Astrocyte (in vitro differentiated cells and primary cell): ENCODE measurements at regions not wholly inside any gene's neighbourhood (a gene's known extent, or its start where the extent isn't known, plus 50 kb on each side); places are given as distances from the start of the nearest gene placed in this dataset.

ENCODE experiments used
- DNase-seq: peaks from one replicate; pipeline ENCODE4 v3.0.0-alpha.2; 2010; ENCODE audit warnings: low read depth
- FAIRE-seq: peaks from 2 replicates; lab custom pipeline; 2011; peaks lifted over from hg19 to GRCh38; lab: Jason Lieb, UNC
- H2AFZ ChIP-seq: 2 replicates; pipeline ENCODE4 v1.6.0; 2012; ENCODE audit warnings: low read depth, low read length, inconsistent platforms
- H3K27ac ChIP-seq: 2 replicates; pipeline ENCODE4 v1.5.1; 2011; ENCODE audit warnings: low read depth, low read length, inconsistent platforms
- H3K27me3 ChIP-seq: 2 replicates; pipeline ENCODE4 v1.6.0; 2011; ENCODE audit warnings: low read length, inconsistent platforms; ENCODE audit not compliant: insufficient read depth
- H3K36me3 ChIP-seq: 2 replicates; pipeline ENCODE4 v1.5.1; 2011; ENCODE audit warnings: low read length, inconsistent platforms; ENCODE audit not compliant: insufficient read depth
- H3K4me1 ChIP-seq: 2 replicates; pipeline ENCODE4 v1.5.1; 2011; ENCODE audit warnings: low read length, inconsistent platforms; ENCODE audit not compliant: insufficient read depth
- H3K4me2 ChIP-seq: 2 replicates; pipeline ENCODE4 v1.6.0; 2012; ENCODE audit warnings: low read length, inconsistent platforms
- H3K4me3 ChIP-seq: 2 replicates; pipeline ENCODE4 v1.5.1; 2011; ENCODE audit warnings: low read depth, mild to moderate bottlenecking, low read length, inconsistent platforms; ENCODE audit not compliant: insufficient read depth
- H3K79me2 ChIP-seq: 2 replicates; pipeline ENCODE4 v1.6.0; 2012; ENCODE audit warnings: mild to moderate bottlenecking, low read length, inconsistent platforms; ENCODE audit not compliant: insufficient read depth
- H3K9ac ChIP-seq: 2 replicates; pipeline ENCODE4 v1.6.0; 2012; ENCODE audit warnings: mild to moderate bottlenecking, low read length, inconsistent platforms
- H3K9me3 ChIP-seq: 2 replicates; pipeline ENCODE4 v1.5.1; 2012; ENCODE audit warnings: low read depth, mild to moderate bottlenecking, low read length, inconsistent platforms; ENCODE audit not compliant: insufficient read depth
- H4K20me1 ChIP-seq: 2 replicates; pipeline ENCODE4 v1.6.0; 2012; ENCODE audit warnings: low read length, inconsistent platforms; ENCODE audit not compliant: insufficient read depth
- H3K27ac Mint-ChIP-seq: one replicate; pipeline ENCODE4 v1.8.0; 2021; ENCODE audit warnings: mild to moderate bottlenecking, mixed read lengths; ENCODE audit not compliant: unreplicated experiment
- H3K27me3 Mint-ChIP-seq: one replicate; pipeline ENCODE4 v1.8.0; 2021; ENCODE audit warnings: low read depth, mixed read lengths; ENCODE audit not compliant: unreplicated experiment
- H3K36me3 Mint-ChIP-seq: one replicate; pipeline ENCODE4 v1.8.0; 2021; ENCODE audit warnings: low read depth, mixed read lengths; ENCODE audit not compliant: unreplicated experiment
- H3K4me1 Mint-ChIP-seq: one replicate; pipeline ENCODE4 v1.8.0; 2021; ENCODE audit warnings: low read depth, mixed read lengths; ENCODE audit not compliant: unreplicated experiment
- H3K4me3 Mint-ChIP-seq: one replicate; pipeline ENCODE4 v1.8.0; 2021; ENCODE audit warnings: mild to moderate bottlenecking, moderate library complexity, mixed read lengths; ENCODE audit not compliant: unreplicated experiment
- H3K9me3 Mint-ChIP-seq: one replicate; pipeline ENCODE4 v1.8.0; 2021; ENCODE audit warnings: mild to moderate bottlenecking, mixed read lengths; ENCODE audit not compliant: unreplicated experiment
- EZH2 ChIP-seq: IDR thresholded peaks from 2 replicates; pipeline ENCODE4 v1.6.1; 2012; ENCODE audit warnings: mild to moderate bottlenecking, low read length, inconsistent platforms; ENCODE audit not compliant: insufficient read depth
- TF ChIP-seq, protein P1 (sequence below): IDR thresholded peaks from 2 replicates; pipeline ENCODE4 v1.5.1; 2011; ENCODE audit warnings: low read depth, mild to moderate bottlenecking, inconsistent platforms, low read length, moderate library complexity; ENCODE audit not compliant: insufficient read depth

DNA sequence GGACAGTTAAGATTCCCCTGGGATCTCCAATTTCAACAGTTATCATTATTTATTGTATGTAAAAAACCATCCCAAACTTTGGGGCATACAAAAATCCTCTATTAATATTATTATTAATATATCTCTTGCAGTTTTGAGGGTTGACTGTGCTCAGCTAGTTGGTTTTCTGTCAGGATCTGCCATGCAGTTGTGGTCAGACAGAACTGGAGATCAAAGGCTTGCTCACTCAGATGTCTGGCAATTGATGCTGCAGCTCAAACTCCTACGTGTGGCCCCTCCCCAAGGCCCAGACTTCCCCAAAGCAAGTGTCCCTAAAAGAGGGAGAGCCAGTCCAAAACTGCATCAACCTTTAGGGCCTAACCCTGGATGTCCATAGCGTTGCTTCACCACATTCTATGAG, 204.7 kb downstream of the TTC32 start:
- Histone ChIP-seq H3K4me3 (no peak overlapping the region), H4K20me1 (no peaks in the 10 kb centered on the region), H3K4me2 (no peak overlapping the region), H3K36me3 (no peaks in the 10 kb centered on the region), H3K9me3 (peaks cover 5% of the 10 kb centered on the region), H3K27ac (no peak overlapping the region), H3K79me2 (no peaks in the 10 kb centered on the region), H2AFZ (no peak overlapping the region), H3K27me3 (no peaks in the 10 kb centered on the region), H3K4me1 (no peaks in the 10 kb centered on the region), H3K9ac (no peak overlapping the region)
- peaks cover 8% of the 10 kb centered on the region for H3K9me3 Mint-ChIP-seq
- H3K36me3 Mint-ChIP-seq, result peaks cover 2% of the 10 kb centered on the region
- peaks cover 32% of the 10 kb centered on the region for H3K27me3 Mint-ChIP-seq
- FAIRE-seq (no peak), DNase-seq (no peak)
- no peak overlapping the region for H3K27ac Mint-ChIP-seq
- H3K4me3 Mint-ChIP-seq, result no peak overlapping the region
- peaks cover 1% of the 10 kb centered on the region for H3K4me1 Mint-ChIP-seq
- no peak for TF ChIP-seq EZH2
- TF ChIP-seq, protein P1, sequence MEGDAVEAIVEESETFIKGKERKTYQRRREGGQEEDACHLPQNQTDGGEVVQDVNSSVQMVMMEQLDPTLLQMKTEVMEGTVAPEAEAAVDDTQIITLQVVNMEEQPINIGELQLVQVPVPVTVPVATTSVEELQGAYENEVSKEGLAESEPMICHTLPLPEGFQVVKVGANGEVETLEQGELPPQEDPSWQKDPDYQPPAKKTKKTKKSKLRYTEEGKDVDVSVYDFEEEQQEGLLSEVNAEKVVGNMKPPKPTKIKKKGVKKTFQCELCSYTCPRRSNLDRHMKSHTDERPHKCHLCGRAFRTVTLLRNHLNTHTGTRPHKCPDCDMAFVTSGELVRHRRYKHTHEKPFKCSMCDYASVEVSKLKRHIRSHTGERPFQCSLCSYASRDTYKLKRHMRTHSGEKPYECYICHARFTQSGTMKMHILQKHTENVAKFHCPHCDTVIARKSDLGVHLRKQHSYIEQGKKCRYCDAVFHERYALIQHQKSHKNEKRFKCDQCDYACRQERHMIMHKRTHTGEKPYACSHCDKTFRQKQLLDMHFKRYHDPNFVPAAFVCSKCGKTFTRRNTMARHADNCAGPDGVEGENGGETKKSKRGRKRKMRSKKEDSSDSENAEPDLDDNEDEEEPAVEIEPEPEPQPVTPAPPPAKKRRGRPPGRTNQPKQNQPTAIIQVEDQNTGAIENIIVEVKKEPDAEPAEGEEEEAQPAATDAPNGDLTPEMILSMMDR, result no peak

GRCh38 chr2:19695706-19696105, 206.1 kb downstream of the TTC32 start:
- Mint-ChIP-seq H3K27me3 (peaks cover 44% of the 10 kb centered on the region), H3K4me3 (no peak overlapping the region), H3K9me3 (peaks cover 8% of the 10 kb centered on the region), H3K36me3 (peaks cover 2% of the 10 kb centered on the region), H3K4me1 (peaks cover 1% of the 10 kb centered on the region), H3K27ac (no peak overlapping the region)
- DNase-seq (no peak), FAIRE-seq (no peak)
- TF ChIP-seq, protein P1, result no peak
- TF ChIP-seq EZH2, result no peak
- Histone ChIP-seq H3K9me3 (peaks cover 5% of the 10 kb centered on the region), H3K79me2 (no peaks in the 10 kb centered on the region), H3K27ac (no peak overlapping the region), H4K20me1 (no peaks in the 10 kb centered on the region), H3K4me2 (no peak overlapping the region), H3K4me1 (no peaks in the 10 kb centered on the region), H3K27me3 (no peaks in the 10 kb centered on the region), H3K4me3 (no peak overlapping the region), H3K36me3 (no peaks in the 10 kb centered on the region), H2AFZ (no peak overlapping the region), H3K9ac (no peak overlapping the region)

DNA sequence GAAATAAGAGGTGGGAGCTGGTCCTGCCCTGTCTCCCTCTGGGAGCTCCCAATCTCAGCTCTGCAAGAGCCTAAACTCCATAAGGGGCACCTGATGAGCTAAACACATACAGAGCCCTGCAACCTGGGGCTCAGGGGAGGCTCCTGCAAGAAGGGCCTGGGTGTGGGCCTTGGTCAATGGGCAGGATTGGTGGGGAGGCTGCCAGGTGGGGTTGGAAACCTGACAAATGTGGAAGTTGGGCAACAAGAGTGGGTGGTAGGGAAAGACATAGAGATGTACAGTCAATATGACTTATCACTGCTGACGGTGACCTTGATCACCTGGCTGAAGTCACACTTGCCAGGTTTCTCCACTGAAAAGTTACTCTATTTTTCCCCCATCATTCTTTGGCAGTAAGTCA, 209.9 kb downstream of the TTC32 start:
- H4K20me1 ChIP-seq, result no peaks in the 10 kb centered on the region
- no peak overlapping the region for H3K4me2 ChIP-seq
- no peaks in the 10 kb centered on the region for H3K9me3 ChIP-seq
- no peak overlapping the region for H3K4me3 ChIP-seq
- no peaks in the 10 kb centered on the region for H3K79me2 ChIP-seq
- H3K27ac Mint-ChIP-seq, result no peak overlapping the region
- no peaks in the 10 kb centered on the region for H3K36me3 ChIP-seq
- peaks cover 2% of the 10 kb centered on the region for H3K36me3 Mint-ChIP-seq
- FAIRE-seq, result no peak
- H3K27ac ChIP-seq, result no peak overlapping the region
- TF ChIP-seq, protein P1, result no peak
- no peak for TF ChIP-seq EZH2
- peaks cover 26% of the 10 kb centered on the region for H3K27me3 Mint-ChIP-seq
- no peaks in the 10 kb centered on the region for H3K4me1 ChIP-seq
- no peak overlapping the region for H2AFZ ChIP-seq
- H3K9ac ChIP-seq, result no peak overlapping the region
- no peak overlapping the region for H3K4me3 Mint-ChIP-seq
- DNase-seq, result no peak
- no peaks in the 10 kb centered on the region for H3K4me1 Mint-ChIP-seq
- no peaks in the 10 kb centered on the region for H3K27me3 ChIP-seq
- peaks cover 10% of the 10 kb centered on the region for H3K9me3 Mint-ChIP-seq
